ENCODE measurements at regions not wholly inside any gene's neighbourhood (a gene's known extent, or its start where the extent isn't known, plus 50 kb on each side); places are given as distances from the start of the nearest gene placed in this dataset.
"Not testable (repeated sequence)": the region's sequence is repeated elsewhere in the genome, so short reads cannot be mapped to it uniquely, and the experiment has no call there.

GRCh38 chr13:30065181-30065580 is 214.8 kb upstream of the UBL3 start:
- no peak for DNase-seq (ENCODE audit: low read depth)

- DNase-seq (ENCODE audit: low read depth) = no peak
Measured at GRCh38 chr13:30063892-30064291, 213.5 kb upstream of the UBL3 start.

DNA sequence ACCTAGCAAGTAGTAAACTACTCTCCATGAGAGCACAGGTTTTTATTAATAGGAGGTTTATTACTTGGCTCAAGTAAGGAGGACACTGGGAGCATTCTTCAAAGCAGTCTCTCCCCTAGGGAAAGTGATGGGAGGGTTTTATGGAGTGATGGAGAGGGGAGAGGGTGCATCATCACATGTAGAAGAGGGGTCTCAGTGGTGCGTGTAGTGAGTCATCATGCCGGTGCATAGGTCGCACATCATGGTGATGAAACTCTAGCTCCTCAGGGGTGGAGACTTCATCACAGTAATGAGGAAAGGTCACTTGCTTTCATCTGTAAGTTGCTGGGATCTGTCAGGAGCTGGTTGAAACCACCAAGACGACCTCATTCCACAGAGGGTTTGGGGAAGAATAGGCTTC is 210.8 kb upstream of the UBL3 start:
- DNase-seq (ENCODE audit: low read depth) = no peak

DNA sequence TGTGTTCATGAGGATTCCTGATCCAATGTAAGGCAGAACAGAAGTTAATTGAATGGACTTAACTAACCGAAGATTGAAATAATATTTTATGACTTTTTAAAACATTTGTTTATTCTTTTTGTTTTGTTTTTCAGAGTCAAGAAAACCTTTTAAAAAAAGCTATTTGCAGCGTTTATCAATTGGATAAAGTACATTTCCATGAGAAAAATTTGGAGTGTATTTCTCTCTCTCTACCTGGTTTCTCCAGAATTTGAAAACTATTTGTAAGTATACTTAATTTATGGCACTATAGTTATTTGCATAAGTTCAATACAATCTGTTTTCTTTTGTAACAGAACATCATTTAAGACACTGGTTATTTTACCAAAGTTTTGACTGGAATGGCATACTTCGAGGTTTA is 208.0 kb upstream of the UBL3 start:
- no peak for DNase-seq (ENCODE audit: low read depth)

DNA sequence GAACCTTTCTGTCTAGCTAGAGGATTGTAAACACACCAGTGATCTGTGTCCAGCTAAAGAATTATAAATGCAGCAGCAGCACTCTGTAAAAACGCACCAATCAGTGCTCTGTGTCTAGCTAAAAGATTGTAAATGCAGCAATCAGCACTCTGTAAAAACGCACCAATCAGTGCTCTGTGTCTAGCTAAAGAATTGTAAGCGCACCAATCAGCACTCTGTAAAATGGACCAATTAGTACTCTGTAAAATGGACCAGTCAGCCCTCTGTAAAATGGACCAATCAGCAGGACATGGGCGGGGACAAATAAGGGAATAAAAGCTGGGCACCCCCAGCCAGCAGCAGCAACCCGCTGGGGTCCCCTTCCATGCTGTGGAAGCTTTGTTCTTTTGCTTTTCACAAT is 204.1 kb upstream of the UBL3 start:
- not testable (repeated sequence) for DNase-seq (ENCODE audit: low read depth)

- no peak for DNase-seq (ENCODE audit: low read depth)
Measured at GRCh38 chr13:30053939-30054338, 203.5 kb upstream of the UBL3 start.

DNA sequence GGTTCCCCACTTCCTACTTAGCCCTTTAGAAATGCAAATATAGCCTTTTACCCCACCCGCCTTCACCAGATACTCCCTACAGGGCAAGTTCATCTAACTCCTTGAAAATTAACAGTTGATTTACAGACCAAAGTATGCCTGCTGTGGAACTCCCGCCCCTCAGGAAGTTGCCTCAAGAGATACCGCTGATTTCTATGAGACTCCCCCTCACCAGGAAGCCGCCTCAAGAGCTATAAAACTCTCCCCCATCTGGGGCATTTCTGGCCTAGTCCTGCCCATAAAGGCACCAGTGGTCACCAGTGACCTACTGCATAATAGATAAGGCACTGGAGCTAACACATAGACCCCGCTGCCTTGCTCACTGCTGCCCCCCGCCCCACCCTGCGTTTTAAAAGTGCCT is 201.7 kb upstream of the UBL3 start:
- no peak for DNase-seq (ENCODE audit: low read depth)

DNA sequence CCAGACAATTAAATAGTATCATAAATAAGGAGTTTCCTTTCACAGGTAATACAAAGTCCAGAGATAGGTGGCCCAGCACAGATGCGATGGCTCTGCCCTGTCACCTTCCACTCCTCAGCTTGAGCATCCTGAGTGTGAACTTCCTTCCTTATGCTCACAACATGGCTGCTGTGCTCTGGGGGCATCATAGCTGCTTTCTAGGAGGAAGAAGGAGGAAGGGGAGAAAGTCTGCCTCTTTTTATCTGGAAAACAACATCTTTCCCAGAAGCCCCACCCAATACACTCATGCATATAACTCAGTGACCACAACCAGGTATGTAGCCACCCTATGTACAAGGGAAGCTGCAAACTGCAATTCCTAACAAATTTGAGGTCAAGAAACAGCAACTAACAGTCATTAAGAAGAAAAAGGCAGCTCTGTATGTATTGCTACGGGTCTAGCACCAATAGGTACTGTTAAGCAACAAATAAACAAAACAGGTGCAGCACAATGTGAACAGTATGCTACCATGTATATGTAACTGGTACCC is 201.2 kb upstream of the UBL3 start:
- DNase-seq (ENCODE audit: low read depth) = no peak

DNA sequence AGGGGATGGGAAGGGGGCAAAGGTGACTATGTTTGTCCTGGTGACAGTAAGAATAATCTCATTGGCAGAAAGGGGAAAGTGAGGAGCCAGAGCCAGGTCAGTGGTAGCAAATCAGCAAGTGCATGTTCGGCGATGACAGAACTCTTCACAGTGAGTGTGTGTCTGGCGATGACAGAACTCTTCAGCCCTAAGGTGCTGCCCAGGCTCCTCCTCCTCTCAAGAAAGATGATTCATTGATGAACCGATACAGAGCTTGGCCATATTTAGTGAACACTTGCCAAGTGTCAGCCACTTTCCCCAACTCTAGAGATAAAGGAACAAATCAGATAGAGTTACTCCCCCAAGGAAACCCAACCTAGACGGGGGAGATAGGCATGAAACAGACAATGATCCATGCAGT is 199.3 kb upstream of the UBL3 start:
- no peak for DNase-seq (ENCODE audit: low read depth)

- no peak for DNase-seq (ENCODE audit: low read depth)
Measured at GRCh38 chr13:30047154-30047874, 196.9 kb upstream of the UBL3 start.

- DNase-seq (ENCODE audit: low read depth) = no peak
Measured at GRCh38 chr13:30045916-30046704, 195.7 kb upstream of the UBL3 start.

GRCh38 chr13:30044932-30045331 is 194.5 kb upstream of the UBL3 start:
- DNase-seq (ENCODE audit: low read depth) = no peak

DNA sequence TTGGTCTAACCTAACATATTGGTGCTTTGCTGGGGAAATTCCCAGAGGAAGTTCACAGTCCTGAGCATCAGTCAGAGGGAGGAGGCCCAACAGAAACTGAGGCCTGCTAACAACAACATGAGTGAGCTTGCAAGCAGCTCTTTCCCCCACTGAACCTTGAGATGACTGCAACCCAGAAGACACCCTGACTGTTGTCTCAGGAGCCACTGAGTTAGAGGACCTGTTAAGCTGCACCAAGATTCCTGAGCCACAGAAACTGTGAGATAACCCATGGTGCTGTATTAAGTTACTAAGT is 193.2 kb upstream of the UBL3 start:
- no peak for DNase-seq (ENCODE audit: low read depth)

DNA sequence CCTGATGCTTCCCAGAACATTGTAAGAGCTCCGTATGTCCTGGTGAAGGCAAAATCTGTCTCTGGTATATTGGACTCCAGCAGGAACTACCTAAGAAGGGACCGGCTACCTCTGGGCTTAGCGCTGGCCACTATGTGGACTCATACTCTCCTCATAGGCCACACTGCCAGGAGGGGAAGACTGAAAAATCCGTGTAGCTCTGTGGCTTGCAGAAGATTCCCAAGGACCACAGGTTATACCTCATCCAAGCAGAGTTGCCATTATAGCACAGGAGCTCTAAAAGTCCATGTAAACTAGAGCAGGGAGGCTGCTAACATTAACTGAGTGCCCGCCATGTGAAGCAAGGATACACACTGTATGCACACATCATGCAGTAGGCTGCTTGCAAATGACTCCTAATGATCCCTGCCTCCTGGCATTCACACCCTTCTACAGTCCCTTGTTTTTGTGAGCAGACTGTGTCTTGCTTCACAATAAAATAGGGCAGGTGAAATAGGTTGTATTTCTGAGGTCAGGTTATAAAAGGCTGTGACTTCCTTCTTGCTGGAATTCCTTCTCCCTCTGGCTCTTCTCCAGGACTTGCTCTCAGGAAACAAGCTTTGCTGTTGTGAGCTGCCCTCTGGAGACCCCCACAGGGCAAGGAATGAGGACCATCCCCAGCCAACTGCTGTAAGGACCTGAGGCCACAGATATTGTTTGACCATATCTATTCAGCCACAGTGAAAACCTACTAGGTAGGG is 192.6 kb upstream of the UBL3 start:
- no peak for DNase-seq (ENCODE audit: low read depth)

GRCh38 chr13:30042272-30042671 is 191.9 kb upstream of the UBL3 start:
- no peak for DNase-seq (ENCODE audit: low read depth)

- no peak for DNase-seq (ENCODE audit: low read depth)
Measured at GRCh38 chr13:30039511-30039911, 189.1 kb upstream of the UBL3 start.

DNA sequence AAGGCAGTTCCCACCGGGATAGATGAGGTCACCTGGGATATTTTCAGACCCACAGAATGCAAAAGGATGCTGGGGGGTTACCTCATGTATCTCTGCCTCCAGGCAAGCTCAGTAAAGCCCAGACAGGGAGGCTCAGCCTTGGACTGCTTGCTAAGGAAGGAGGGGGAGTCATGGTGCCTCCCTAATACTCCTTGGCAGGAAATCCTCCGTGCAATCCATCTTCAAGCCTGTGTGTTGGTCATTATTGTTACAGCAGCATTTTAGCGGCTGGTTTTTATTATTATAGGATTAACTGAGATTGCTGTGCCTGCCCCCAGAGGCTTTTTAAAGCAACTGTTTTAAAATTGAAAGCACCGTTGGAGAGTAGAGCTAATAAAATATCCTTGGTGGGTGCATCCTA is 188.5 kb upstream of the UBL3 start:
- DNase-seq (ENCODE audit: low read depth) = no peak

- no peak for DNase-seq (ENCODE audit: low read depth)
Measured at GRCh38 chr13:30037766-30038165, 187.3 kb upstream of the UBL3 start.

- no peak for DNase-seq (ENCODE audit: low read depth)
Measured at GRCh38 chr13:30037306-30037705, 186.9 kb upstream of the UBL3 start.

DNA sequence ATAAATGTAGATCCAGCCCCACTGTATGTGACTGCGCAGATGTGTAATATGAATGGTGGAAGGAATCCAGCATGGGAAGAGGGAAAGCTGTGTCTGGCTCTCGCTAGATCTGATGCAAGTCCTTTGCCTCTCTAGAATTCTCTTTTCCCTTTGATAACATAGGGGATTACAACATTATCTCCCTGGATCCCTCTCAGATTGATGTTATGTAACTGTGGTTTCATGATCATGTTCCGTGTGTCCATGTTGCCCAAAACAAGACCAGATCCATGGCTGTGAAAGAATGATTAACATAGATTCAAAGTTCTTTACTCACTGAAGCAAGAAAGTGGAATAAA is 184.0 kb upstream of the UBL3 start:
- no peak for DNase-seq (ENCODE audit: low read depth)

DNA sequence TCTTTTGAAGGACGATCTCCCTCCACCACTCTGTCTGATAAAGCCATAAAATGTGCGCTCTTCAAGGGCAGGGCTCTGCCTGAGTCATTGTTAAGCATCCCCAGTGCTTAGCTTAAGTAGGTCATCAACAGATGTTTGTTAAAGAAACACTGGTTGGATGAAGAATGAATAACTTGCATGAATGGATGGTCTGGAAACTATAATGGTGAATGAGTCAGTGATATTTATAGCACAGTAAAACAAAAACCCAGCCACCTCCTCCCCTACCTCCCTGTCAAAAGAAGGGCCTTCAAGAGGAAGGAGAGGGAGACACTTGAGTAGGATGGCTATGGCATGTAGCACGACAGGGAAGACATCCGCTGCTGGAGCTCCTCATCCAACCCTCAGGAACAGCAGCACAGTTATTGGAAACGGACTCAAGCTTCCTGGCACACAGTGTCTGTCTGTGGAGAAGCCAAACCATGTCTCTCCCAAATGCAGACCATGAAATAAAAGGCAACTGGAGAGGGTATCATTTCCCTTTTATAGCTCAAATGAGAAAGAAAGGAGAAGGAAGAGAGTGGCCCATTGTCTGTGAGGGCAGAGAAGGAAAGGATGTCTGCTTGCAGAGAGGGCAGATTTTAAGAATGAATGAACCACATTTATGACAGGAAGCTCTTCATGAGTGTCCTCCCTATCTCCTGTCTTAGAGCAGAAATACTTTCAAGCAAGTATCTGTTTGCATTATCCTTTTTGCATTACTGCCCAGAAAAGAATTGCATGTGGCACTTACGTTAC is 183.5 kb upstream of the UBL3 start:
- DNase-seq (ENCODE audit: low read depth) = no peak

DNA sequence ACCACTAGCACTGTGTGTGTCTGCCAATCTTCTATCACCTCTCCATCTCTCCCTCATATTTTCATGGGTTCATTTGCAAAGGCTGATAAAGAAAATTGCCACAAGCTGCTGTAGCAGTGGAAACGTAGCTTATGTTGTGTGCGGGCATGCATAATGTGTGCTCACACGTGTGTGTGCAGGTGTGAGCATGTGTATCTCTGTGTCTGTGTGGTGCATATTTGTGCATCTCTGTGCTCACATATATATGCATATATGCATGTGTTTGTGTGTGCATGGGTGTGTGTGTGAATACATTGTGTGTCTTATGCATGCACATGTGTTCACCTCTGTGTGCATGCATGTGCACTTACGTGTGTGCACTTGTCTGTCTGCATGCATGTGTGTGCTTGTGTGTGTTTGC is 181.8 kb upstream of the UBL3 start:
- no peak for DNase-seq (ENCODE audit: low read depth)

Data from T follicular helper cell (primary cell).